DOHH2 (cell line): ENCODE measurements at regions not wholly inside any gene's neighbourhood (a gene's known extent, or its start where the extent isn't known, plus 50 kb on each side); places are given as distances from the start of the nearest gene placed in this dataset.

ENCODE experiments used
- H3F3A ChIP-seq: fragments of 200-600 bp; sonication (generic), shearing (Covaris generic); 2 replicates; pipeline ENCODE4 v1.6.0; 2016; ENCODE audit warnings: antibody characterized with exemption, mild to moderate bottlenecking; ENCODE audit not compliant: control insufficient read depth, insufficient read depth
- H3K27ac ChIP-seq: fragments of 200-600 bp; sonication (generic); 2 replicates; pipeline ENCODE4 v1.5.1; 2014; ENCODE audit warnings: low read depth, mild to moderate bottlenecking, low read length, moderate library complexity
- H3K27me3 ChIP-seq: fragments of 200-600 bp; sonication (generic); 2 replicates; pipeline ENCODE4 v1.6.1; 2014; ENCODE audit warnings: mild to moderate bottlenecking, low read length, mixed read lengths; ENCODE audit not compliant: control insufficient read depth
- H3K36me3 ChIP-seq: fragments of 200-600 bp; sonication (generic); 2 replicates; pipeline ENCODE4 v1.6.1; 2014; ENCODE audit warnings: mild to moderate bottlenecking, low read length, moderate library complexity, mixed read lengths; ENCODE audit not compliant: control insufficient read depth
- H3K4me1 ChIP-seq: fragments of 200-600 bp; sonication (generic); 2 replicates; pipeline ENCODE4 v1.6.1; 2014; ENCODE audit warnings: mild to moderate bottlenecking, low read length, mixed read lengths; ENCODE audit not compliant: control insufficient read depth
- H3K4me2 ChIP-seq: fragments of 200-600 bp; sonication (generic); 2 replicates; pipeline ENCODE4 v1.6.0; 2014; ENCODE audit warnings: mild to moderate bottlenecking, low read length, moderate library complexity
- H3K4me3 ChIP-seq: fragments of 200-600 bp; sonication (generic); 2 replicates; pipeline ENCODE4 v1.5.1; 2014; ENCODE audit warnings: mild to moderate bottlenecking, low read length, mixed read lengths
- H3K79me2 ChIP-seq: fragments of 200-600 bp; sonication (generic); 2 replicates; pipeline ENCODE4 v1.6.1; 2014; ENCODE audit warnings: mild to moderate bottlenecking, low read length, mixed read lengths; ENCODE audit not compliant: control insufficient read depth
- H3K9me2 ChIP-seq: fragments of 200-600 bp; sonication (generic); replicated peaks from 2 replicates; pipeline ENCODE4 v1.6.1; 2014; ENCODE audit warnings: mild to moderate bottlenecking, low read length, mixed read lengths; ENCODE audit not compliant: control insufficient read depth
- H3K9me3 ChIP-seq: fragments of 200-600 bp; sonication (generic); 2 replicates; pipeline ENCODE4 v1.6.1; 2014; ENCODE audit warnings: antibody characterized with exemption, low read length, mixed read lengths; ENCODE audit not compliant: control insufficient read depth, insufficient read depth
- H4K20me1 ChIP-seq: fragments of 200-600 bp; sonication (generic); 2 replicates; pipeline ENCODE4 v1.6.0; 2014; ENCODE audit warnings: low read depth, mild to moderate bottlenecking, antibody characterized with exemption, low read length, moderate library complexity; ENCODE audit not compliant: control insufficient read depth, insufficient read depth
- EZH2phosphoT487 ChIP-seq: fragments of 200-600 bp; sonication (generic); IDR thresholded peaks from 2 replicates; pipeline ENCODE4 v1.6.1; 2017; ENCODE audit warnings: borderline replicate concordance, mild to moderate bottlenecking, antibody characterized with exemption, low read length, moderate library complexity, mixed read lengths
- TF ChIP-seq, protein P1 (sequence below): fragments of 200-600 bp; sonication (generic); IDR thresholded peaks from one replicate; pipeline ENCODE4 v1.5.1; 2014; ENCODE audit warnings: antibody characterized with exemption, mild to moderate bottlenecking, low read depth, low read length; ENCODE audit not compliant: poor library complexity, severe bottlenecking

DNA sequence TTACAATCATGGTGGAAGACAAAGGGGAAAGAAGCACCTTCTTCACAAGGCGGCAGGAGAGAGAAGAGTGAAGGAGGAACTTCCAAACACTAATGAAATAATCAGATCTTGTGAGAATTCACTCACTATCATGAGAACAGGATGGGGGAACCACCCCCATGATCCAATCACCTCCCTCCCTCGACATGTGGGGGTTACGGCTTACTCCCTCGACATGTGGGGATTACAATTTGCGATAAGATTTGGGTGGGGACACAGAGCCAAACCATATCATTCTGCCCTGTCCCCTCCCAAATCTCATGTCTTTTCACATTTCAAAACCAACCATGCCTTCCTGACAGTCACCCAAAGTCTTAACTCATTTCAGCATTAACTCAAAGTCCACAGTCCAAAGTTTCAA lies 88.7 kb upstream of the PGRMC2 start:
- Histone ChIP-seq H3K4me2 (no peak overlapping the region), H3K27ac (no peak overlapping the region), H4K20me1 (no peaks in the 10 kb centered on the region), H3K27me3 (no peaks in the 10 kb centered on the region), H3K9me3 (no peaks in the 10 kb centered on the region), H3K9me2 (no peaks in the 10 kb centered on the region), H3K4me3 (no peak overlapping the region), H3K36me3 (no peaks in the 10 kb centered on the region), H3K4me1 (no peaks in the 10 kb centered on the region), H3K79me2 (no peaks in the 10 kb centered on the region), H3F3A (no peaks in the 10 kb centered on the region)
- TF ChIP-seq EZH2phosphoT487, result no peak
- TF ChIP-seq, protein P1, sequence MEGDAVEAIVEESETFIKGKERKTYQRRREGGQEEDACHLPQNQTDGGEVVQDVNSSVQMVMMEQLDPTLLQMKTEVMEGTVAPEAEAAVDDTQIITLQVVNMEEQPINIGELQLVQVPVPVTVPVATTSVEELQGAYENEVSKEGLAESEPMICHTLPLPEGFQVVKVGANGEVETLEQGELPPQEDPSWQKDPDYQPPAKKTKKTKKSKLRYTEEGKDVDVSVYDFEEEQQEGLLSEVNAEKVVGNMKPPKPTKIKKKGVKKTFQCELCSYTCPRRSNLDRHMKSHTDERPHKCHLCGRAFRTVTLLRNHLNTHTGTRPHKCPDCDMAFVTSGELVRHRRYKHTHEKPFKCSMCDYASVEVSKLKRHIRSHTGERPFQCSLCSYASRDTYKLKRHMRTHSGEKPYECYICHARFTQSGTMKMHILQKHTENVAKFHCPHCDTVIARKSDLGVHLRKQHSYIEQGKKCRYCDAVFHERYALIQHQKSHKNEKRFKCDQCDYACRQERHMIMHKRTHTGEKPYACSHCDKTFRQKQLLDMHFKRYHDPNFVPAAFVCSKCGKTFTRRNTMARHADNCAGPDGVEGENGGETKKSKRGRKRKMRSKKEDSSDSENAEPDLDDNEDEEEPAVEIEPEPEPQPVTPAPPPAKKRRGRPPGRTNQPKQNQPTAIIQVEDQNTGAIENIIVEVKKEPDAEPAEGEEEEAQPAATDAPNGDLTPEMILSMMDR, result no peak

DNA sequence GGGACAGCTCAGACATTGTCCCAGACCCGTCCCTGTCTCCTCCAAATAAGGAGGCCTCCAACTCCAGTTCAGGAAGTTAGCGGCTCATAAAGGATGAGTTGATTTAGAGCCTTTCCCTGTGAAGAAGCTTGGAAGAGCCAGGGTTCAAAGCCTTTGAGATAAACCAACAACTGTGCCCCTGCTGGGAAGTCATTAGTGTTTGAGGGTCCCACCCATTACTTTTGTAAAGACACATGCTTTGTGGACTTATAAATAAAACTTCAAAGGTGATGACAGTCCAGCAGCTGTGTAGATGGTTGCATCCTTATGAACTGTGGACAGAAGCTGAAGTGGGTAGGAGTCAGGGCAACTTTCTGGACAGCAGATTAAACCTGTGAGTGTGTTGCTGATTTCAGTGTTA lies 86.0 kb upstream of the PGRMC2 start:
- Histone ChIP-seq H3K36me3 (no peaks in the 10 kb centered on the region), H3F3A (no peaks in the 10 kb centered on the region), H3K4me1 (no peaks in the 10 kb centered on the region), H3K27me3 (no peaks in the 10 kb centered on the region), H3K27ac (no peak overlapping the region), H3K9me2 (no peaks in the 10 kb centered on the region), H3K79me2 (no peaks in the 10 kb centered on the region), H3K9me3 (0 out of 2 replicates have a peak, but pooled peaks cover 4% of the 10 kb centered on the region), H3K4me3 (no peak overlapping the region), H4K20me1 (no peaks in the 10 kb centered on the region), H3K4me2 (no peak overlapping the region)
- TF ChIP-seq EZH2phosphoT487, result no peak
- TF ChIP-seq, protein P1, result no peak

DNA sequence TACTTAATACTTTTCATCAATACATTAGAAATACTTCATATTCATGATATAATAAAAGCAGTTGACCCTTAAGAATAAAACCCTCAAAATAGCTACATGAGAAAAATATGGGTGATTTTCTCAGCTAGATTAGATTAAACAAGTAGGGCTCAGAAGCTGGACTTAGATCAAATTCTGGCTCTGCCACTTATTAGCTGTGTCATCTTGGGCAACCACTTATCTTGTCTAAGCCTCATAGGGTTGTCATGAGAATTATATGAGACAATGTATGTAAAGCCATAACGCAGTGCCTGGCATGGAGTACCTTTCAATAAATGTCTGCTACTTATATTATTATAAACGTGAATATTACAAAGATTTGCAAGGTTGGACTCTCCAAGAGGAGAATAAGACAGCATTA lies 84.3 kb upstream of the PGRMC2 start:
- H3K27ac ChIP-seq, result no peak overlapping the region

More for the DNA sequence above, 84.3 kb upstream of the PGRMC2 start:
- TF ChIP-seq, protein P1, result no peak
- no peak for TF ChIP-seq EZH2phosphoT487
- no peaks in the 10 kb centered on the region for H4K20me1 ChIP-seq
- no peaks in the 10 kb centered on the region for H3K9me2 ChIP-seq
- H3K4me3 ChIP-seq, result no peak overlapping the region
- H3F3A ChIP-seq, result no peaks in the 10 kb centered on the region
- H3K36me3 ChIP-seq, result no peaks in the 10 kb centered on the region
- H3K9me3 ChIP-seq, result 0 out of 2 replicates have a peak, but pooled peaks cover 4% of the 10 kb centered on the region
- H3K4me2 ChIP-seq, result no peak overlapping the region
- H3K4me1 ChIP-seq, result no peaks in the 10 kb centered on the region
- no peaks in the 10 kb centered on the region for H3K79me2 ChIP-seq
- no peaks in the 10 kb centered on the region for H3K27me3 ChIP-seq
